ENCODE measurements at regions not wholly inside any gene's neighbourhood (a gene's known extent, or its start where the extent isn't known, plus 50 kb on each side); places are given as distances from the start of the nearest gene placed in this dataset.

GRCh38 chr1:232322162-232322734 lies 307.7 kb downstream of the SIPA1L2 start:
- Histone ChIP-seq H3K18ac (ENCODE audit: low read depth, low read length) (no peak overlapping the region), H3K27me3 (ENCODE audit: control insufficient read depth, insufficient read depth, low read length) (peaks cover 2% of the 10 kb centered on the region; the same call in 1 of the 2 replicates), H2BK120ac (ENCODE audit: low read depth, low read length) (no peak overlapping the region), H4K8ac (ENCODE audit: low read depth in 2 of 2, low read length in 2 of 2) (no peak overlapping the region), H2BK5ac (ENCODE audit: low read depth, low read length, poor library complexity, severe bottlenecking) (no peak overlapping the region), H3K4me1 (ENCODE audit: control insufficient read depth, insufficient read depth, low read length) (no peaks in the 10 kb centered on the region), H2BK15ac (ENCODE audit: low read depth, low read length) (no peak overlapping the region), H3K79me1 (ENCODE audit: low read depth in 1 of 2, low read length in 2 of 2) (no peaks in the 10 kb centered on the region), H3K4me3 (ENCODE audit: insufficient read depth, low read depth, low read length) (no peak overlapping the region), H3K14ac (replicated peaks; ENCODE audit: low read depth, low read length) (no peak overlapping the region), H3K4me2 (ENCODE audit: low read depth, low read length) (no peak overlapping the region), H3K9me1 (ENCODE audit: insufficient read depth, low read length) (no peaks in the 10 kb centered on the region), H2AK5ac (ENCODE audit: low read depth, low read length) (no peak overlapping the region), H4K20me1 (ENCODE audit: insufficient read depth, low read length) (no peaks in the 10 kb centered on the region), H3K9me3 (ENCODE audit: control insufficient read depth, insufficient read depth, low read length) (no peaks in the 10 kb centered on the region), H4K5ac (ENCODE audit: low read depth, low read length) (no peak overlapping the region), H2AK9ac (replicated peaks; ENCODE audit: low read depth, low read length, poor library complexity) (no peak overlapping the region), H3K23ac (ENCODE audit: low read depth, low read length) (no peak overlapping the region), H2BK20ac (ENCODE audit: low read depth, low read length) (no peak overlapping the region), H3K4ac (ENCODE audit: low read depth, low read length) (no peak overlapping the region), H3K27ac (ENCODE audit: insufficient read depth, low read length) (no peak overlapping the region), H3K9ac (ENCODE audit: low read depth, low read length) (no peak overlapping the region), H4K91ac (ENCODE audit: insufficient read depth, low read depth, low read length) (no peak overlapping the region), H3K36me3 (ENCODE audit: control insufficient read depth, insufficient read depth, low read length) (no peaks in the 10 kb centered on the region), H2AFZ (replicated peaks; ENCODE audit: low read length, poor library complexity) (no peak overlapping the region), H3K56ac (ENCODE audit: extremely low read depth, insufficient read depth, low read length) (no peak overlapping the region)
- WGBS, 2 experiments (ENCODE audit: extremely low coverage in 2 of 2, insufficient read length in 1 of 2) = no CpG with 5 or more reads among the region's 5 CpGs
- ChIA-PET POLR2A (ENCODE audit: unreplicated experiment) (no interaction called here), CTCF (no interaction called here)
- TF ChIP-seq SMC3 (IDR thresholded peaks at IDR 0.05; ENCODE audit: low read depth, low read length) (no peak), MAZ (IDR thresholded peaks at IDR 0.05; ENCODE audit: borderline replicate concordance, low read depth, low read length) (no peak), CTCF (conservative IDR thresholded peaks at IDR 0.05; ENCODE audit: low read depth, low read length) (no peak), MXI1 (IDR thresholded peaks at IDR 0.05; ENCODE audit: borderline replicate concordance, low read depth, low read length) (no peak), CEBPB (IDR thresholded peaks at IDR 0.05; ENCODE audit: low read depth, low read length) (no peak), MAFK (IDR thresholded peaks at IDR 0.05; ENCODE audit: low read depth, low read length) (no peak), RFX5 (IDR thresholded peaks at IDR 0.05; ENCODE audit: low read depth, low read length) (no peak), BHLHE40 (IDR thresholded peaks at IDR 0.05; ENCODE audit: low read depth, low read length) (no peak), ELK1 (IDR thresholded peaks at IDR 0.05; ENCODE audit: borderline replicate concordance, low read depth, low read length) (no peak), FOS (IDR thresholded peaks at IDR 0.05; ENCODE audit: low read depth, low read length) (no peak), POLR2A (IDR thresholded peaks at IDR 0.05; ENCODE audit: low read depth, low read length) (no peak), CHD1 (IDR thresholded peaks at IDR 0.05; ENCODE audit: low read depth, low read length) (no peak), RCOR1 (IDR thresholded peaks at IDR 0.05; ENCODE audit: insufficient replicate concordance, low read length) (no peak), NFE2L2 (IDR thresholded peaks at IDR 0.05; ENCODE audit: low read depth, low read length) (no peak), RAD21 (IDR thresholded peaks at IDR 0.05; ENCODE audit: low read length) (no peak)
- TF ChIP-seq, protein P1, sequence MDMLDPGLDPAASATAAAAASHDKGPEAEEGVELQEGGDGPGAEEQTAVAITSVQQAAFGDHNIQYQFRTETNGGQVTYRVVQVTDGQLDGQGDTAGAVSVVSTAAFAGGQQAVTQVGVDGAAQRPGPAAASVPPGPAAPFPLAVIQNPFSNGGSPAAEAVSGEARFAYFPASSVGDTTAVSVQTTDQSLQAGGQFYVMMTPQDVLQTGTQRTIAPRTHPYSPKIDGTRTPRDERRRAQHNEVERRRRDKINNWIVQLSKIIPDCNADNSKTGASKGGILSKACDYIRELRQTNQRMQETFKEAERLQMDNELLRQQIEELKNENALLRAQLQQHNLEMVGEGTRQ (IDR thresholded peaks at IDR 0.05; ENCODE audit: low read depth, low read length) = no peak
- DNase-seq = no peak
- ATAC-seq (ENCODE audit: low read depth) = no peak
- BruUV-seq (replicated peaks) = no TSS peak
- in situ Hi-C loops (cut with MboI; ENCODE audit: low sequenced_read_pairs) = no loop called here
- dilution Hi-C loops (cut with HindIII; ENCODE audit: low sequenced_read_pairs, unreplicated experiment) = no loop called here
- intact Hi-C loops (cut with micrococcal nuclease) = no loop called here

Measured in IMR-90 (cell line).